ENCODE measurements at regions not wholly inside any gene's neighbourhood (a gene's known extent, or its start where the extent isn't known, plus 50 kb on each side); places are given as distances from the start of the nearest gene placed in this dataset.

GRCh38 chr6:119543332-119543731 is 193.8 kb upstream of the MAN1A1 start:
- DNase-seq (ENCODE audit: low spot score in 2 of 2), result no peak
- TF ChIP-seq EP300 (IDR thresholded peaks at IDR 0.05) (no peak), CTCF (IDR thresholded peaks at IDR 0.05) (no peak), POLR2A (IDR thresholded peaks at IDR 0.05) (no peak)
- no peaks in the 10 kb centered on the region for H3K9me3 ChIP-seq
- WGBS, 2 donors, result 89 to 96% methylated on average over 2 of the region's 2 CpGs
- H3K27me3 ChIP-seq, result no peaks in the 10 kb centered on the region
- H3K27ac ChIP-seq, result no peak overlapping the region
- peaks cover 0 to 3% (median 0%) of the 10 kb centered on the region in 3 donors for H3K36me3 ChIP-seq
- H3K4me3 ChIP-seq, result no peak overlapping the region
- H3K4me1 ChIP-seq, result peaks cover 0 to 6% (median 0%) of the 10 kb centered on the region in 4 donors

- no peaks in the 10 kb centered on the region for H3K27me3 ChIP-seq
- peaks cover 0 to 6% (median 0%) of the 10 kb centered on the region in 4 donors for H3K4me1 ChIP-seq
- no peak for DNase-seq (ENCODE audit: low spot score in 2 of 2)
- H3K4me3 ChIP-seq, result no peak overlapping the region
- H3K27ac ChIP-seq, result no peak overlapping the region
- TF ChIP-seq EP300 (IDR thresholded peaks at IDR 0.05), result no peak
- H3K36me3 ChIP-seq, result peaks cover 0 to 3% (median 0%) of the 10 kb centered on the region in 3 donors
- 100% methylated on average over 1 of the region's 1 CpG for WGBS, 2 donors
- H3K9me3 ChIP-seq, result no peaks in the 10 kb centered on the region
These were observed 192.5 kb upstream of the MAN1A1 start for GRCh38 chr6:119542037-119542436.

- TF ChIP-seq EP300 (IDR thresholded peaks at IDR 0.05) (peak in 1 of 2 donors; percentile 79), CTCF (IDR thresholded peaks at IDR 0.05) (no peak), POLR2A (IDR thresholded peaks at IDR 0.05) (no peak)
- peaks cover 0 to 3% (median 0%) of the 10 kb centered on the region in 3 donors for H3K36me3 ChIP-seq
- no peaks in the 10 kb centered on the region for H3K27me3 ChIP-seq
- DNase-seq (ENCODE audit: low spot score in 2 of 2), result no peak
- H3K4me1 ChIP-seq, result peaks cover 0 to 6% (median 0%) of the 10 kb centered on the region in 4 donors
- H3K4me3 ChIP-seq, result no peak overlapping the region
- H3K9me3 ChIP-seq, result no peaks in the 10 kb centered on the region
- WGBS, 2 donors, result 38 to 43% methylated on average over 3 of the region's 3 CpGs
- no peak overlapping the region for H3K27ac ChIP-seq
These were observed 191.8 kb upstream of the MAN1A1 start for GRCh38 chr6:119541132-119541905.

GRCh38 chr6:119540417-119540816 is 190.9 kb upstream of the MAN1A1 start:
- WGBS, 2 donors, result 95 to 98% methylated on average over 6 of the region's 6 CpGs

GRCh38 chr6:119539066-119539746 is 189.6 kb upstream of the MAN1A1 start:
- Histone ChIP-seq H3K36me3 (peaks cover 0 to 3% (median 0%) of the 10 kb centered on the region in 3 donors), H3K27ac (no peak overlapping the region), H3K9me3 (no peaks in the 10 kb centered on the region), H3K4me3 (no peak overlapping the region), H3K27me3 (no peaks in the 10 kb centered on the region), H3K4me1 (peaks cover 0 to 6% (median 0%) of the 10 kb centered on the region in 4 donors)
- TF ChIP-seq EP300 (IDR thresholded peaks at IDR 0.05) (no peak), POLR2A (IDR thresholded peaks at IDR 0.05) (no peak), CTCF (IDR thresholded peaks at IDR 0.05) (no peak)
- 92 to 97% methylated on average over 3 of the region's 3 CpGs for WGBS, 2 donors
- no peak for DNase-seq (ENCODE audit: low spot score in 2 of 2)

More at GRCh38 chr6:119540417-119540816, 190.9 kb upstream of the MAN1A1 start:
- TF ChIP-seq POLR2A (IDR thresholded peaks at IDR 0.05) (no peak), CTCF (IDR thresholded peaks at IDR 0.05) (no peak), EP300 (IDR thresholded peaks at IDR 0.05) (no peak)
- Histone ChIP-seq H3K9me3 (no peaks in the 10 kb centered on the region), H3K4me3 (no peak overlapping the region), H3K27me3 (no peaks in the 10 kb centered on the region), H3K4me1 (peaks cover 0 to 6% (median 0%) of the 10 kb centered on the region in 4 donors), H3K36me3 (peaks cover 0 to 3% (median 0%) of the 10 kb centered on the region in 3 donors), H3K27ac (no peak overlapping the region)
- DNase-seq (ENCODE audit: low spot score in 2 of 2), result no peak

Data from tibial nerve (tissue), 4 donors.